GM19328 (cell line): ENCODE measurements at regions not wholly inside any gene's neighbourhood (a gene's known extent, or its start where the extent isn't known, plus 50 kb on each side); places are given as distances from the start of the nearest gene placed in this dataset.

ENCODE experiments used
- ATAC-seq: cut with Tn5 transposase; IDR thresholded peaks from one replicate; pipeline ENCODE4 v1.9.1; 2021; ENCODE audit warnings: mild to moderate bottlenecking, moderate library complexity; ENCODE audit not compliant: unreplicated experiment

- ATAC-seq: no peak
These were observed 582.6 kb upstream of the CDH5 start for GRCh38 chr16:65783709-65784474.

- ATAC-seq: no peak
These were observed 583.6 kb upstream of the CDH5 start for GRCh38 chr16:65782611-65783600.

- ATAC-seq: no peak
These were observed 584.6 kb upstream of the CDH5 start for GRCh38 chr16:65781855-65782254.

- no peak for ATAC-seq
These were observed 585.1 kb upstream of the CDH5 start for GRCh38 chr16:65781363-65781762.

GRCh38 chr16:65779201-65779600 lies 587.3 kb upstream of the CDH5 start:
- ATAC-seq: no peak

GRCh38 chr16:65776639-65777183 lies 589.8 kb upstream of the CDH5 start:
- no peak for ATAC-seq

- ATAC-seq: no peak
These were observed 590.7 kb upstream of the CDH5 start for GRCh38 chr16:65775829-65776228.

GRCh38 chr16:65774350-65774749 lies 592.1 kb upstream of the CDH5 start:
- no peak for ATAC-seq

- ATAC-seq: no peak
These were observed 593.1 kb upstream of the CDH5 start for GRCh38 chr16:65773301-65773874.

- no peak for ATAC-seq
These were observed 594.3 kb upstream of the CDH5 start for GRCh38 chr16:65772134-65772732.

GRCh38 chr16:65771707-65772106 lies 594.8 kb upstream of the CDH5 start:
- ATAC-seq: no peak

- ATAC-seq: no peak
These were observed 595.7 kb upstream of the CDH5 start for GRCh38 chr16:65770752-65771151.

- ATAC-seq: no peak
These were observed 596.6 kb upstream of the CDH5 start for GRCh38 chr16:65769776-65770438.

- ATAC-seq: no peak
These were observed 597.4 kb upstream of the CDH5 start for GRCh38 chr16:65769055-65769465.

- ATAC-seq: no peak
These were observed 599.4 kb upstream of the CDH5 start for GRCh38 chr16:65767125-65767524.

GRCh38 chr16:65763640-65764305 lies 602.7 kb upstream of the CDH5 start:
- no peak for ATAC-seq

GRCh38 chr16:65760874-65761273 lies 605.6 kb upstream of the CDH5 start:
- ATAC-seq: no peak

GRCh38 chr16:65758620-65759019 lies 607.9 kb upstream of the CDH5 start:
- ATAC-seq: no peak

- ATAC-seq: no peak
These were observed 609.4 kb upstream of the CDH5 start for GRCh38 chr16:65757064-65757463.

- no peak for ATAC-seq
These were observed 610.3 kb upstream of the CDH5 start for GRCh38 chr16:65756163-65756562.
